ENCODE measurements at regions not wholly inside any gene's neighbourhood (a gene's known extent, or its start where the extent isn't known, plus 50 kb on each side); places are given as distances from the start of the nearest gene placed in this dataset.

GRCh38 chr1:168396940-168397684 is 116.4 kb downstream of the TBX19 start:
- no peak overlapping the region for H3K27ac ChIP-seq (ENCODE audit: low read depth, low read length)
- H3K27me3 ChIP-seq (ENCODE audit: control insufficient read depth in 3 of 3, insufficient read depth in 3 of 3, low read length in 3 of 3) = no peaks in the 10 kb centered on the region
- no peaks in the 10 kb centered on the region for H3K4me1 ChIP-seq (ENCODE audit: control insufficient read depth in 3 of 3, insufficient read depth in 3 of 3, low read length in 3 of 3)
- no peak overlapping the region for H3K4me3 ChIP-seq (ENCODE audit: low read length in 3 of 3)
- no peaks in the 10 kb centered on the region for H3K36me3 ChIP-seq (ENCODE audit: control insufficient read depth in 3 of 3, insufficient read depth in 3 of 3, low read length in 3 of 3)
- no peak overlapping the region for H3K9ac ChIP-seq (ENCODE audit: low read depth in 1 of 3, low read length in 3 of 3)
- no peaks in the 10 kb centered on the region for H3K9me3 ChIP-seq (ENCODE audit: control insufficient read depth in 3 of 3, low read length in 3 of 3)

- Histone ChIP-seq H3K27ac (ENCODE audit: low read depth, low read length) (no peak overlapping the region), H3K36me3 (ENCODE audit: control insufficient read depth in 3 of 3, insufficient read depth in 3 of 3, low read length in 3 of 3) (no peaks in the 10 kb centered on the region), H3K4me1 (ENCODE audit: control insufficient read depth in 3 of 3, insufficient read depth in 3 of 3, low read length in 3 of 3) (no peaks in the 10 kb centered on the region), H3K4me3 (ENCODE audit: low read length in 3 of 3) (no peak overlapping the region), H3K9ac (ENCODE audit: low read depth in 1 of 3, low read length in 3 of 3) (no peak overlapping the region), H3K9me3 (ENCODE audit: control insufficient read depth in 3 of 3, low read length in 3 of 3) (no peaks in the 10 kb centered on the region), H3K27me3 (ENCODE audit: control insufficient read depth in 3 of 3, insufficient read depth in 3 of 3, low read length in 3 of 3) (no peaks in the 10 kb centered on the region)
These were observed 115.8 kb downstream of the TBX19 start for GRCh38 chr1:168396508-168396907.

- no peaks in the 10 kb centered on the region for H3K27me3 ChIP-seq (ENCODE audit: control insufficient read depth in 3 of 3, insufficient read depth in 3 of 3, low read length in 3 of 3)
- no peak overlapping the region for H3K9ac ChIP-seq (ENCODE audit: low read depth in 1 of 3, low read length in 3 of 3)
- H3K9me3 ChIP-seq (ENCODE audit: control insufficient read depth in 3 of 3, low read length in 3 of 3) = no peaks in the 10 kb centered on the region
- no peaks in the 10 kb centered on the region for H3K4me1 ChIP-seq (ENCODE audit: control insufficient read depth in 3 of 3, insufficient read depth in 3 of 3, low read length in 3 of 3)
- H3K4me3 ChIP-seq (ENCODE audit: low read length in 3 of 3) = no peak overlapping the region
- no peaks in the 10 kb centered on the region for H3K36me3 ChIP-seq (ENCODE audit: control insufficient read depth in 3 of 3, insufficient read depth in 3 of 3, low read length in 3 of 3)
- H3K27ac ChIP-seq (ENCODE audit: low read depth, low read length) = no peak overlapping the region
These were observed 114.2 kb downstream of the TBX19 start for GRCh38 chr1:168394858-168395257.

GRCh38 chr1:168392958-168393549 is 112.4 kb downstream of the TBX19 start:
- H3K9me3 ChIP-seq (ENCODE audit: control insufficient read depth in 3 of 3, low read length in 3 of 3) = no peaks in the 10 kb centered on the region
- no peak overlapping the region for H3K4me3 ChIP-seq (ENCODE audit: low read length in 3 of 3)
- no peak overlapping the region for H3K9ac ChIP-seq (ENCODE audit: low read depth in 1 of 3, low read length in 3 of 3)
- H3K27ac ChIP-seq (ENCODE audit: low read depth, low read length) = no peak overlapping the region
- H3K36me3 ChIP-seq (ENCODE audit: control insufficient read depth in 3 of 3, insufficient read depth in 3 of 3, low read length in 3 of 3) = no peaks in the 10 kb centered on the region
- no peaks in the 10 kb centered on the region for H3K4me1 ChIP-seq (ENCODE audit: control insufficient read depth in 3 of 3, insufficient read depth in 3 of 3, low read length in 3 of 3)
- H3K27me3 ChIP-seq (ENCODE audit: control insufficient read depth in 3 of 3, insufficient read depth in 3 of 3, low read length in 3 of 3) = no peaks in the 10 kb centered on the region

- H3K4me3 ChIP-seq (ENCODE audit: low read length in 3 of 3) = no peak overlapping the region
- no peaks in the 10 kb centered on the region for H3K9me3 ChIP-seq (ENCODE audit: control insufficient read depth in 3 of 3, low read length in 3 of 3)
- H3K36me3 ChIP-seq (ENCODE audit: control insufficient read depth in 3 of 3, insufficient read depth in 3 of 3, low read length in 3 of 3) = no peaks in the 10 kb centered on the region
- no peak overlapping the region for H3K27ac ChIP-seq (ENCODE audit: low read depth, low read length)
- no peaks in the 10 kb centered on the region for H3K27me3 ChIP-seq (ENCODE audit: control insufficient read depth in 3 of 3, insufficient read depth in 3 of 3, low read length in 3 of 3)
- H3K9ac ChIP-seq (ENCODE audit: low read depth in 1 of 3, low read length in 3 of 3) = no peak overlapping the region
- peaks cover 0 to 4% (median 3%) of the 10 kb centered on the region in 3 donors for H3K4me1 ChIP-seq (ENCODE audit: control insufficient read depth in 3 of 3, insufficient read depth in 3 of 3, low read length in 3 of 3)
These were observed 111.4 kb downstream of the TBX19 start for GRCh38 chr1:168391851-168392681.

- H3K4me1 ChIP-seq (ENCODE audit: control insufficient read depth in 3 of 3, insufficient read depth in 3 of 3, low read length in 3 of 3) = peaks cover 0 to 5% (median 3%) of the 10 kb centered on the region in 3 donors
- H3K27me3 ChIP-seq (ENCODE audit: control insufficient read depth in 3 of 3, insufficient read depth in 3 of 3, low read length in 3 of 3) = no peaks in the 10 kb centered on the region
- H3K27ac ChIP-seq (ENCODE audit: low read depth, low read length) = no peak overlapping the region
- H3K4me3 ChIP-seq (ENCODE audit: low read length in 3 of 3) = no peak overlapping the region
- no peaks in the 10 kb centered on the region for H3K36me3 ChIP-seq (ENCODE audit: control insufficient read depth in 3 of 3, insufficient read depth in 3 of 3, low read length in 3 of 3)
- no peaks in the 10 kb centered on the region for H3K9me3 ChIP-seq (ENCODE audit: control insufficient read depth in 3 of 3, low read length in 3 of 3)
- no peak overlapping the region for H3K9ac ChIP-seq (ENCODE audit: low read depth in 1 of 3, low read length in 3 of 3)
These were observed 109.6 kb downstream of the TBX19 start for GRCh38 chr1:168390271-168390670.

- Histone ChIP-seq H3K9ac (ENCODE audit: low read depth in 1 of 3, low read length in 3 of 3) (no peak overlapping the region), H3K9me3 (ENCODE audit: control insufficient read depth in 3 of 3, low read length in 3 of 3) (no peaks in the 10 kb centered on the region), H3K36me3 (ENCODE audit: control insufficient read depth in 3 of 3, insufficient read depth in 3 of 3, low read length in 3 of 3) (no peaks in the 10 kb centered on the region), H3K4me3 (ENCODE audit: low read length in 3 of 3) (no peak overlapping the region), H3K4me1 (ENCODE audit: control insufficient read depth in 3 of 3, insufficient read depth in 3 of 3, low read length in 3 of 3) (peaks cover 0 to 5% (median 3%) of the 10 kb centered on the region in 3 donors), H3K27ac (ENCODE audit: low read depth, low read length) (no peak overlapping the region), H3K27me3 (ENCODE audit: control insufficient read depth in 3 of 3, insufficient read depth in 3 of 3, low read length in 3 of 3) (no peaks in the 10 kb centered on the region)
These were observed 107.4 kb downstream of the TBX19 start for GRCh38 chr1:168387781-168388760.

- Histone ChIP-seq H3K27ac (ENCODE audit: low read depth, low read length) (no peak overlapping the region), H3K9ac (ENCODE audit: low read depth in 1 of 3, low read length in 3 of 3) (no peak overlapping the region), H3K4me3 (ENCODE audit: low read length in 3 of 3) (peak overlapping the region in 2 of 3 donors; percentile 23 to 44), H3K36me3 (ENCODE audit: control insufficient read depth in 3 of 3, insufficient read depth in 3 of 3, low read length in 3 of 3) (no peaks in the 10 kb centered on the region), H3K27me3 (ENCODE audit: control insufficient read depth in 3 of 3, insufficient read depth in 3 of 3, low read length in 3 of 3) (no peaks in the 10 kb centered on the region), H3K4me1 (ENCODE audit: control insufficient read depth in 3 of 3, insufficient read depth in 3 of 3, low read length in 3 of 3) (peaks cover 0 to 5% (median 3%) of the 10 kb centered on the region in 3 donors), H3K9me3 (ENCODE audit: control insufficient read depth in 3 of 3, low read length in 3 of 3) (no peaks in the 10 kb centered on the region)
These were observed 106.4 kb downstream of the TBX19 start for GRCh38 chr1:168386949-168387586.

- Histone ChIP-seq H3K4me3 (ENCODE audit: low read length in 3 of 3) (no peak overlapping the region), H3K4me1 (ENCODE audit: control insufficient read depth in 3 of 3, insufficient read depth in 3 of 3, low read length in 3 of 3) (peaks cover 0 to 5% (median 3%) of the 10 kb centered on the region in 3 donors), H3K36me3 (ENCODE audit: control insufficient read depth in 3 of 3, insufficient read depth in 3 of 3, low read length in 3 of 3) (no peaks in the 10 kb centered on the region), H3K9ac (ENCODE audit: low read depth in 1 of 3, low read length in 3 of 3) (no peak overlapping the region), H3K9me3 (ENCODE audit: control insufficient read depth in 3 of 3, low read length in 3 of 3) (no peaks in the 10 kb centered on the region), H3K27ac (ENCODE audit: low read depth, low read length) (no peak overlapping the region), H3K27me3 (ENCODE audit: control insufficient read depth in 3 of 3, insufficient read depth in 3 of 3, low read length in 3 of 3) (no peaks in the 10 kb centered on the region)
These were observed 105.8 kb downstream of the TBX19 start for GRCh38 chr1:168386492-168386891.
